Kidney (tissue), 13 donors: ENCODE measurements at regions not wholly inside any gene's neighbourhood (a gene's known extent, or its start where the extent isn't known, plus 50 kb on each side); places are given as distances from the start of the nearest gene placed in this dataset.

Experiments
- DNase-seq, 5 donors: peaks; one replicate each; pipeline ENCODE4 v3.0.0-alpha.2; 2013 to 2020
- FAIRE-seq: peaks from 2 replicates; lab custom pipeline; 2012; peaks lifted over from hg19 to GRCh38; lab: Jason Lieb, UNC
- H3K27ac ChIP-seq, 2 donors: one replicate each; pipeline ENCODE4 v1.7.0; 2013; ENCODE audit warnings: low read depth in 2 of 2, low read length in 2 of 2, inconsistent platforms in 1 of 2
- H3K27me3 ChIP-seq: one replicate; pipeline ENCODE4 v1.7.1; 2013; ENCODE audit warnings: low read length, inconsistent platforms; ENCODE audit not compliant: control insufficient read depth, insufficient read depth
- H3K36me3 ChIP-seq, 3 donors: one replicate each; pipeline versions ENCODE4 v1.7.0 to v1.7.1; 2013; ENCODE audit warnings: low read length in 3 of 3, control low read depth in 1 of 3, inconsistent platforms in 1 of 3; ENCODE audit not compliant: insufficient read depth in 3 of 3, control insufficient read depth in 2 of 3
- H3K4me1 ChIP-seq, 3 donors: one replicate each; pipeline versions ENCODE4 v1.7.0 to v1.7.1; 2013; ENCODE audit warnings: low read length in 3 of 3, inconsistent platforms in 1 of 3, low read depth in 1 of 3; ENCODE audit not compliant: control insufficient read depth in 2 of 3, insufficient read depth in 2 of 3
- H3K4me3 ChIP-seq, 3 donors: one replicate each; pipeline versions ENCODE4 v1.7.0 to v1.8.1; 2013; ENCODE audit warnings: low read length in 3 of 3, control low read depth in 1 of 3, inconsistent platforms in 1 of 3
- H3K9ac ChIP-seq, 3 donors: one replicate each; pipeline versions ENCODE4 v1.7.0 to v1.7.1; 2013; ENCODE audit warnings: low read length in 3 of 3, control low read depth in 1 of 3, inconsistent platforms in 1 of 3
- H3K9me3 ChIP-seq, 3 donors: one replicate each; pipeline versions ENCODE4 v1.7.0 to v1.7.1; 2013; ENCODE audit warnings: low read length in 3 of 3, control low read depth in 1 of 3, inconsistent platforms in 1 of 3; ENCODE audit not compliant: control insufficient read depth in 2 of 3, insufficient read depth in 1 of 3
- intact Hi-C: fragments of 100-400 bp; cut with DNase I; formaldehyde crosslinking; loops from one replicate; pipeline ENCODE4 v1.11.1; 2022
- TF ChIP-seq, protein P1 (sequence below): IDR thresholded peaks from 3 replicates; pipeline ENCODE4 v1.5.1; 2012; ENCODE audit warnings: mild to moderate bottlenecking, moderate library complexity, borderline replicate concordance; ENCODE audit not compliant: insufficient read depth; ENCODE audit errors: extremely low read depth
- donor health status: control.
- donor health status: control.
- donor health status: control.
- donor health status: control.
- donor health status: control.
- donor health status: DM: yes; HTN: yes; CAD: no.
- donor health status: Normal renal cell carcinoma (clear cell type).

DNA sequence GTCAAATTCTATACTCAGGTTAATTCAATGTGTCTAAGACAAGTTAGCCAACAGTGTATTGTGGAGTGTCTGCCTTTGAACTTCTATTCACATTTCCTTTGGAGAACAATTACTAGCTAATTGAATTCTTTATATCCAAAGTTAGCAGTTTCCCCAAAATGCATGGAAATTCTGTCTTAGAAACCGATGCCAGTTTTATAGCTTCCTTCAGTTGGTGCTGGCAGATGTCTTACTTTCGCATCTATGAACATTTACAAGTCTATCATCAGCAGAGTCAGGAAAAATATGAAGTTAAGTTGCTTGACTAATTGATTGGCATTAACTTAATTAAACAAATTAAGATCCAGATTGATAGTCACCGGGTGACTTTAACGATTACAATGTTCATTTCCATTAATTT is 527.6 kb upstream of the CDH18 start:
- Histone ChIP-seq H3K27me3 (no peaks in the 10 kb centered on the region), H3K4me1 (no peaks in the 10 kb centered on the region), H3K9me3 (no peaks in the 10 kb centered on the region), H3K27ac (no peak overlapping the region), H3K36me3 (no peaks in the 10 kb centered on the region), H3K4me3 (no peak overlapping the region), H3K9ac (no peak overlapping the region)
- no peak for FAIRE-seq
- intact Hi-C loops: no loop called here
- TF ChIP-seq, protein P1, sequence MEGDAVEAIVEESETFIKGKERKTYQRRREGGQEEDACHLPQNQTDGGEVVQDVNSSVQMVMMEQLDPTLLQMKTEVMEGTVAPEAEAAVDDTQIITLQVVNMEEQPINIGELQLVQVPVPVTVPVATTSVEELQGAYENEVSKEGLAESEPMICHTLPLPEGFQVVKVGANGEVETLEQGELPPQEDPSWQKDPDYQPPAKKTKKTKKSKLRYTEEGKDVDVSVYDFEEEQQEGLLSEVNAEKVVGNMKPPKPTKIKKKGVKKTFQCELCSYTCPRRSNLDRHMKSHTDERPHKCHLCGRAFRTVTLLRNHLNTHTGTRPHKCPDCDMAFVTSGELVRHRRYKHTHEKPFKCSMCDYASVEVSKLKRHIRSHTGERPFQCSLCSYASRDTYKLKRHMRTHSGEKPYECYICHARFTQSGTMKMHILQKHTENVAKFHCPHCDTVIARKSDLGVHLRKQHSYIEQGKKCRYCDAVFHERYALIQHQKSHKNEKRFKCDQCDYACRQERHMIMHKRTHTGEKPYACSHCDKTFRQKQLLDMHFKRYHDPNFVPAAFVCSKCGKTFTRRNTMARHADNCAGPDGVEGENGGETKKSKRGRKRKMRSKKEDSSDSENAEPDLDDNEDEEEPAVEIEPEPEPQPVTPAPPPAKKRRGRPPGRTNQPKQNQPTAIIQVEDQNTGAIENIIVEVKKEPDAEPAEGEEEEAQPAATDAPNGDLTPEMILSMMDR: no peak
- no peak for DNase-seq

DNA sequence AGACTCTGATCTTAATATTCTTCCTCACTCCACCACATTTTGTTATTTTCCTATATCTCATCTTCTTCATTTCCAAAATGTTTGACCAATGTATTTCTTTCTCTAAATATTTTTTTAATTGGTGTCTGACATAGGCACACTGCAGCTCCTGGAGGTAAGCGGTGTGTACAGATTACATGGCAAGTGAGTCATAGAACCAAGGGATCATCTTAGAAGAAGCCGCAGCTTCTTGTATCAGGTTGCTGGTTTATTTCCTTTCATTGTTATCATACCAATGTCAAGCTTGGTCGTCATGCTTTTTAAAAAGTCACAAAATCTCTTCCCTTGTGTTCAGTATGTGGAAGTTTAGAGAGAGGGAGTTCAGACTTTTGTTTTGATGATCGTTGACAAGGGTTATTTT is 526.1 kb upstream of the CDH18 start:
- FAIRE-seq (no peak), DNase-seq (no peak)
- intact Hi-C loops: no loop called here

GRCh38 chr5:20500546-20500945 is 512.5 kb upstream of the CDH18 start:
- intact Hi-C loops: no loop called here
- Histone ChIP-seq H3K9me3 (no peaks in the 10 kb centered on the region), H3K36me3 (no peaks in the 10 kb centered on the region), H3K27me3 (no peaks in the 10 kb centered on the region), H3K27ac (no peak overlapping the region), H3K4me3 (no peak overlapping the region), H3K9ac (no peak overlapping the region), H3K4me1 (no peaks in the 10 kb centered on the region)
- DNase-seq: no peak
- TF ChIP-seq, protein P1: no peak
- no peak for FAIRE-seq

More for the DNA sequence above, 526.1 kb upstream of the CDH18 start:
- Histone ChIP-seq H3K27me3 (no peaks in the 10 kb centered on the region), H3K4me3 (no peak overlapping the region), H3K4me1 (no peaks in the 10 kb centered on the region), H3K36me3 (no peaks in the 10 kb centered on the region), H3K9ac (no peak overlapping the region), H3K9me3 (no peaks in the 10 kb centered on the region), H3K27ac (no peak overlapping the region)
- TF ChIP-seq, protein P1: no peak

DNA sequence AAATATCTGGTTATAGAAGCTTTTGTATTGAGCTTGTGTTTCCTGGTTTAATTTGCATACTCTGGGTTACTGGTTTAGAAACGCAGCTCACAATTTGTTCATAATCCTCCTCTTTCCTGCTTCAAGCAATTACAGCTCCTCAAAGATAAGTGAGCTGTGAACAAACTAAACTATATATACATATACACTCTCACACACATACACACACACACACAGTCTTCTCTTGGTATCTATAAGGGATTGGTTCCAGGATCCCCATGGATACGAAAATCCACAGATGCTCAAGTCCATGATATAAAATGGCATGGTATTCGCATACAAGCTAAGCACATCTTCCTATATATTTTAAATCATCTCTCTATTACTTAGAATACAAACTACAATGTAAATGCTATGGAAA is 510.9 kb upstream of the CDH18 start:
- H3K4me1 ChIP-seq: no peaks in the 10 kb centered on the region

More for the DNA sequence above, 510.9 kb upstream of the CDH18 start:
- intact Hi-C loops: no loop called here
- FAIRE-seq: no peak
- no peak overlapping the region for H3K9ac ChIP-seq
- no peak overlapping the region for H3K27ac ChIP-seq
- H3K9me3 ChIP-seq: no peaks in the 10 kb centered on the region
- H3K36me3 ChIP-seq: no peaks in the 10 kb centered on the region
- TF ChIP-seq, protein P1: no peak
- no peak for DNase-seq
- H3K4me3 ChIP-seq: no peak overlapping the region
- no peaks in the 10 kb centered on the region for H3K27me3 ChIP-seq
